ENCODE measurements at regions not wholly inside any gene's neighbourhood (a gene's known extent, or its start where the extent isn't known, plus 50 kb on each side); places are given as distances from the start of the nearest gene placed in this dataset.

- TF ChIP-seq CTCF (IDR thresholded peaks at IDR 0.05; ENCODE audit: low read depth, low read length, missing control alignments), result no peak
- no peak overlapping the region for H3K4me3 ChIP-seq (replicated peaks; ENCODE audit: low read depth, low read length)
- DNase-seq (ENCODE audit: extremely low read depth, low read depth), result no peak
Measured at GRCh38 chr16:73553941-73554660, 506.2 kb upstream of the ZFHX3 start.

GRCh38 chr16:73549984-73550631 lies 502.2 kb upstream of the ZFHX3 start:
- TF ChIP-seq CTCF (IDR thresholded peaks at IDR 0.05; ENCODE audit: low read depth, low read length, missing control alignments), result no peak
- DNase-seq (ENCODE audit: extremely low read depth, low read depth), result no peak
- no peak overlapping the region for H3K4me3 ChIP-seq (replicated peaks; ENCODE audit: low read depth, low read length)

GRCh38 chr16:73547552-73548403 lies 499.9 kb upstream of the ZFHX3 start:
- TF ChIP-seq CTCF (IDR thresholded peaks at IDR 0.05; ENCODE audit: low read depth, low read length, missing control alignments), result no peak
- no peak for DNase-seq (ENCODE audit: extremely low read depth, low read depth)

GRCh38 chr16:73546341-73546845 lies 498.5 kb upstream of the ZFHX3 start:
- no peak overlapping the region for H3K4me3 ChIP-seq (replicated peaks; ENCODE audit: low read depth, low read length)
- no peak for TF ChIP-seq CTCF (IDR thresholded peaks at IDR 0.05; ENCODE audit: low read depth, low read length, missing control alignments)
- DNase-seq (ENCODE audit: extremely low read depth, low read depth), result no peak

More at GRCh38 chr16:73547552-73548403, 499.9 kb upstream of the ZFHX3 start:
- H3K4me3 ChIP-seq (replicated peaks; ENCODE audit: low read depth, low read length), result no peak overlapping the region

GRCh38 chr16:73545755-73546154 lies 497.8 kb upstream of the ZFHX3 start:
- no peak for TF ChIP-seq CTCF (IDR thresholded peaks at IDR 0.05; ENCODE audit: low read depth, low read length, missing control alignments)
- DNase-seq (ENCODE audit: extremely low read depth, low read depth), result no peak
- H3K4me3 ChIP-seq (replicated peaks; ENCODE audit: low read depth, low read length), result no peak overlapping the region

- no peak for DNase-seq (ENCODE audit: extremely low read depth, low read depth)
- TF ChIP-seq CTCF (IDR thresholded peaks at IDR 0.05; ENCODE audit: low read depth, low read length, missing control alignments), result no peak
- H3K4me3 ChIP-seq (replicated peaks; ENCODE audit: low read depth, low read length), result no peak overlapping the region
Measured at GRCh38 chr16:73545290-73545689, 497.4 kb upstream of the ZFHX3 start.

All from HFF-Myc (cell line).